Dendritic cell treated with granulocyte-macrophage colony-stimulating factor and Interleukin-4, amounts not matched to agents 40 ng/mL and 50 ng/mL, for 4 days (primary cell): ENCODE measurements at regions not wholly inside any gene's neighbourhood (a gene's known extent, or its start where the extent isn't known, plus 50 kb on each side); places are given as distances from the start of the nearest gene placed in this dataset.
"Not testable (repeated sequence)": the region's sequence is repeated elsewhere in the genome, so short reads cannot be mapped to it uniquely, and the experiment has no call there.

Experiments used
- H3K27ac Mint-ChIP-seq: one replicate; pipeline ENCODE4 v1.8.0; 2022; ENCODE audit warnings: mild to moderate bottlenecking, mixed read lengths
- H3K27me3 Mint-ChIP-seq: one replicate; pipeline ENCODE4 v1.8.0; 2022; ENCODE audit warnings: mild to moderate bottlenecking, mixed read lengths
- H3K36me3 Mint-ChIP-seq: one replicate; pipeline ENCODE4 v1.8.0; 2022; ENCODE audit warnings: low read depth, mixed read lengths
- H3K4me1 Mint-ChIP-seq: one replicate; pipeline ENCODE4 v1.8.0; 2022; ENCODE audit warnings: low read depth, mixed read lengths
- H3K4me3 Mint-ChIP-seq: one replicate; pipeline ENCODE4 v1.8.0; 2022; ENCODE audit warnings: mild to moderate bottlenecking, moderate library complexity, mixed read lengths
- H3K9me3 Mint-ChIP-seq: one replicate; pipeline ENCODE4 v1.8.0; 2022; ENCODE audit warnings: mixed read lengths
- intact Hi-C: fragments of 100-400 bp; cut with micrococcal nuclease; formaldehyde crosslinking; loops from one replicate; pipeline ENCODE4 v1.15.0; 2022

- Mint-ChIP-seq H3K36me3 (no peaks in the 10 kb centered on the region), H3K27ac (no peak overlapping the region), H3K4me1 (no peaks in the 10 kb centered on the region), H3K27me3 (no peaks in the 10 kb centered on the region), H3K4me3 (no peak overlapping the region), H3K9me3 (peaks cover 49% of the 10 kb centered on the region)
- intact Hi-C loops = no loop called here
Measured at GRCh38 chr3:21220944-21221343, 530.1 kb downstream of the ZNF385D start.

GRCh38 chr3:21216598-21216997 lies 534.4 kb downstream of the ZNF385D start:
- Mint-ChIP-seq H3K9me3 (peaks cover 62% of the 10 kb centered on the region), H3K4me3 (no peak overlapping the region), H3K36me3 (no peaks in the 10 kb centered on the region), H3K4me1 (no peaks in the 10 kb centered on the region), H3K27ac (no peak overlapping the region), H3K27me3 (no peaks in the 10 kb centered on the region)
- intact Hi-C loops = no loop called here

GRCh38 chr3:21204122-21204521 lies 546.9 kb downstream of the ZNF385D start:
- H3K4me1 Mint-ChIP-seq, H3K27ac Mint-ChIP-seq, H3K36me3 Mint-ChIP-seq, intact Hi-C loops, H3K4me3 Mint-ChIP-seq, H3K27me3 Mint-ChIP-seq: not testable (repeated sequence)
- H3K9me3 Mint-ChIP-seq = peaks cover 67% of the 10 kb centered on the region

GRCh38 chr3:21195203-21195602 lies 555.8 kb downstream of the ZNF385D start:
- H3K4me3 Mint-ChIP-seq = no peak overlapping the region

GRCh38 chr3:21194036-21194435 lies 557.0 kb downstream of the ZNF385D start:
- H3K27me3 Mint-ChIP-seq, intact Hi-C loops, H3K27ac Mint-ChIP-seq, H3K9me3 Mint-ChIP-seq, H3K4me1 Mint-ChIP-seq, H3K36me3 Mint-ChIP-seq, H3K4me3 Mint-ChIP-seq: not testable (repeated sequence)

More at GRCh38 chr3:21195203-21195602, 555.8 kb downstream of the ZNF385D start:
- H3K27ac Mint-ChIP-seq = no peak overlapping the region
- no peaks in the 10 kb centered on the region for H3K27me3 Mint-ChIP-seq
- intact Hi-C loops = no loop called here
- no peaks in the 10 kb centered on the region for H3K36me3 Mint-ChIP-seq
- no peaks in the 10 kb centered on the region for H3K4me1 Mint-ChIP-seq
- peaks cover 11% of the 10 kb centered on the region for H3K9me3 Mint-ChIP-seq

GRCh38 chr3:21188459-21188858 lies 562.6 kb downstream of the ZNF385D start:
- Mint-ChIP-seq H3K9me3 (peaks cover 10% of the 10 kb centered on the region), H3K4me1 (no peaks in the 10 kb centered on the region)

GRCh38 chr3:21185816-21186314 lies 565.1 kb downstream of the ZNF385D start:
- Mint-ChIP-seq H3K9me3 (peaks cover 10% of the 10 kb centered on the region), H3K4me3 (no peak overlapping the region), H3K27ac (no peak overlapping the region), H3K27me3 (no peaks in the 10 kb centered on the region), H3K4me1 (no peaks in the 10 kb centered on the region), H3K36me3 (no peaks in the 10 kb centered on the region)
- intact Hi-C loops = no loop called here

More at GRCh38 chr3:21188459-21188858, 562.6 kb downstream of the ZNF385D start:
- Mint-ChIP-seq H3K27me3 (no peaks in the 10 kb centered on the region), H3K27ac (no peak overlapping the region), H3K36me3 (no peaks in the 10 kb centered on the region), H3K4me3 (no peak overlapping the region)
- intact Hi-C loops = no loop called here

GRCh38 chr3:21174461-21174860 lies 576.5 kb downstream of the ZNF385D start:
- intact Hi-C loops = no loop called here
- H3K9me3 Mint-ChIP-seq = peaks cover 56% of the 10 kb centered on the region
- H3K27ac Mint-ChIP-seq = no peak overlapping the region
- H3K4me1 Mint-ChIP-seq = no peaks in the 10 kb centered on the region
- no peaks in the 10 kb centered on the region for H3K36me3 Mint-ChIP-seq
- no peaks in the 10 kb centered on the region for H3K27me3 Mint-ChIP-seq
- no peak overlapping the region for H3K4me3 Mint-ChIP-seq

GRCh38 chr3:21170964-21171363 lies 580.0 kb downstream of the ZNF385D start:
- no peaks in the 10 kb centered on the region for H3K36me3 Mint-ChIP-seq
- H3K27me3 Mint-ChIP-seq = no peaks in the 10 kb centered on the region

GRCh38 chr3:21169948-21170347 lies 581.1 kb downstream of the ZNF385D start:
- Mint-ChIP-seq H3K4me1 (no peaks in the 10 kb centered on the region), H3K27me3 (no peaks in the 10 kb centered on the region), H3K27ac (no peak overlapping the region), H3K9me3 (peaks cover 10% of the 10 kb centered on the region), H3K4me3 (no peak overlapping the region), H3K36me3 (no peaks in the 10 kb centered on the region)
- intact Hi-C loops = no loop called here

More at GRCh38 chr3:21170964-21171363, 580.0 kb downstream of the ZNF385D start:
- H3K4me3 Mint-ChIP-seq = no peak overlapping the region
- H3K9me3 Mint-ChIP-seq = peaks cover 21% of the 10 kb centered on the region
- intact Hi-C loops = no loop called here
- no peaks in the 10 kb centered on the region for H3K4me1 Mint-ChIP-seq
- no peak overlapping the region for H3K27ac Mint-ChIP-seq

GRCh38 chr3:21168471-21168870 lies 582.5 kb downstream of the ZNF385D start:
- Mint-ChIP-seq H3K9me3 (no peaks in the 10 kb centered on the region), H3K27me3 (no peaks in the 10 kb centered on the region), H3K36me3 (no peaks in the 10 kb centered on the region), H3K27ac (no peak overlapping the region), H3K4me1 (no peaks in the 10 kb centered on the region), H3K4me3 (no peak overlapping the region)
- intact Hi-C loops = no loop called here

- Mint-ChIP-seq H3K27me3 (no peaks in the 10 kb centered on the region), H3K36me3 (no peaks in the 10 kb centered on the region), H3K27ac (no peak overlapping the region), H3K9me3 (peaks cover 30% of the 10 kb centered on the region), H3K4me1 (no peaks in the 10 kb centered on the region), H3K4me3 (no peak overlapping the region)
- intact Hi-C loops = no loop called here
Measured at GRCh38 chr3:21163956-21164355, 587.1 kb downstream of the ZNF385D start.

- no peak overlapping the region for H3K27ac Mint-ChIP-seq
- intact Hi-C loops = no loop called here
- no peaks in the 10 kb centered on the region for H3K27me3 Mint-ChIP-seq
- H3K4me1 Mint-ChIP-seq = no peaks in the 10 kb centered on the region
- peaks cover 55% of the 10 kb centered on the region for H3K9me3 Mint-ChIP-seq
- H3K36me3 Mint-ChIP-seq = no peaks in the 10 kb centered on the region
- H3K4me3 Mint-ChIP-seq = no peak overlapping the region
Measured at GRCh38 chr3:21159543-21159906, 591.5 kb downstream of the ZNF385D start.

- Mint-ChIP-seq H3K27ac (no peak overlapping the region), H3K9me3 (peaks cover 55% of the 10 kb centered on the region), H3K4me3 (no peak overlapping the region), H3K4me1 (no peaks in the 10 kb centered on the region), H3K27me3 (no peaks in the 10 kb centered on the region), H3K36me3 (no peaks in the 10 kb centered on the region)
- intact Hi-C loops = no loop called here
Measured at GRCh38 chr3:21158861-21159542, 592.0 kb downstream of the ZNF385D start.

GRCh38 chr3:21154911-21155310 lies 596.1 kb downstream of the ZNF385D start:
- no peaks in the 10 kb centered on the region for H3K36me3 Mint-ChIP-seq
- intact Hi-C loops = no loop called here
- H3K27me3 Mint-ChIP-seq = no peaks in the 10 kb centered on the region
- H3K4me1 Mint-ChIP-seq = no peaks in the 10 kb centered on the region
- peaks cover 53% of the 10 kb centered on the region for H3K9me3 Mint-ChIP-seq
- H3K4me3 Mint-ChIP-seq = no peak overlapping the region
- H3K27ac Mint-ChIP-seq = no peak overlapping the region
